PC-9 (cell line): ENCODE measurements at regions not wholly inside any gene's neighbourhood (a gene's known extent, or its start where the extent isn't known, plus 50 kb on each side); places are given as distances from the start of the nearest gene placed in this dataset.

Source experiments
- BruUV-seq: library from RNA; stranded (reverse); fragments of 400-500 nt; replicated peaks from 2 replicates; lab custom pipeline; 2021; lab: Mats Ljungman, UMichigan
- CTCF ChIA-PET: fragments of 300-600 bp; sonication (Branson Sonifier 250); formaldehyde crosslinking; loops from one replicate; lab custom pipeline; 2022; ENCODE audit warnings: antibody characterized with exemption; lab: Charles Lee
- POLR2A ChIA-PET: fragments of 300-600 bp; sonication (Branson Sonifier 250); formaldehyde crosslinking; loops from one replicate; lab custom pipeline; 2022; ENCODE audit warnings: antibody characterized with exemption; ENCODE audit not compliant: unreplicated experiment; lab: Charles Lee
- DNase-seq, 2 experiments: peaks; one replicate each; pipeline versions ENCODE4 v3.0.0 to v3.0.0-alpha.2; 2015 to 2022; ENCODE audit warnings: mixed read lengths in 1 of 2
- H2AFZ ChIP-seq: fragments of 200-600 bp; sonication (generic); 2 replicates; pipeline ENCODE4 v1.8.1; 2017; ENCODE audit warnings: antibody characterized with exemption
- H3F3A ChIP-seq: fragments of 200-600 bp; sonication (generic); 2 replicates; pipeline ENCODE4 v1.8.1; 2017; ENCODE audit warnings: antibody characterized with exemption, mild to moderate bottlenecking, low read depth; ENCODE audit not compliant: insufficient read depth
- H3K27ac ChIP-seq: fragments of 200-600 bp; sonication (generic); 2 replicates; pipeline ENCODE4 v1.6.1; 2016; ENCODE audit warnings: mixed run types
- H3K27me3 ChIP-seq: fragments of 200-600 bp; sonication (generic); 2 replicates; pipeline ENCODE4 v1.6.1; 2016; ENCODE audit warnings: low read depth, mixed run types; ENCODE audit not compliant: insufficient read depth
- H3K36me3 ChIP-seq: fragments of 200-600 bp; sonication (generic); 2 replicates; pipeline ENCODE4 v1.6.1; 2016; ENCODE audit warnings: low read depth, mixed run types
- H3K4me1 ChIP-seq: fragments of 200-600 bp; sonication (generic); replicated peaks from 2 replicates; pipeline ENCODE4 v1.6.1; 2016; ENCODE audit warnings: mixed run types; ENCODE audit not compliant: insufficient read depth
- H3K4me2 ChIP-seq: fragments of 200-600 bp; sonication (generic); 2 replicates; pipeline ENCODE4 v1.6.1; 2017; ENCODE audit warnings: mixed run types
- H3K4me3 ChIP-seq: fragments of 200-600 bp; sonication (generic); 2 replicates; pipeline ENCODE4 v1.6.1; 2016; ENCODE audit warnings: mixed run types
- H3K79me2 ChIP-seq: fragments of 200-600 bp; sonication (generic); 2 replicates; pipeline ENCODE4 v1.6.1; 2017; ENCODE audit warnings: low read depth, mixed run types
- H3K9me2 ChIP-seq: fragments of 200-600 bp; sonication (generic); 2 replicates; pipeline ENCODE4 v1.8.1; 2017; ENCODE audit warnings: mild to moderate bottlenecking; ENCODE audit not compliant: insufficient read depth
- H3K9me3 ChIP-seq: fragments of 200-600 bp; sonication (generic); 2 replicates; pipeline ENCODE4 v1.8.1; 2016; ENCODE audit warnings: low read depth; ENCODE audit not compliant: insufficient read depth
- H4K20me1 ChIP-seq: fragments of 200-600 bp; sonication (generic); 2 replicates; pipeline ENCODE4 v1.8.1; 2017; ENCODE audit not compliant: insufficient read depth
- CTCF ChIP-seq: fragments of 200-600 bp; sonication (generic); conservative IDR thresholded peaks from 2 replicates; pipeline ENCODE4 v1.6.1; 2017; ENCODE audit warnings: mixed run types, antibody characterized with exemption, mild to moderate bottlenecking, moderate library complexity
- EZH2 ChIP-seq: fragments of 200-600 bp; sonication (generic); IDR thresholded peaks from 2 replicates; pipeline ENCODE4 v1.8.0; 2017; ENCODE audit warnings: antibody characterized with exemption, low read depth
- intact Hi-C: fragments of 100-400 bp; cut with micrococcal nuclease; formaldehyde crosslinking; loops from one replicate; pipeline ENCODE4 v1.10.0; 2022; ENCODE audit not compliant: unreplicated experiment

- Histone ChIP-seq H3K4me2 (no peak overlapping the region; the same call in 1 of the 2 replicates), H3K9me3 (no peaks in the 10 kb centered on the region), H3K4me3 (no peak overlapping the region), H3K36me3 (no peaks in the 10 kb centered on the region), H3F3A (peaks cover 22% of the 10 kb centered on the region), H3K27me3 (no peaks in the 10 kb centered on the region), H3K79me2 (0 out of 2 replicates have a peak, but pooled peaks cover 9% of the 10 kb centered on the region), H3K9me2 (no peaks in the 10 kb centered on the region), H2AFZ (no peak overlapping the region), H3K4me1 (peaks cover 31% of the 10 kb centered on the region), H4K20me1 (no peaks in the 10 kb centered on the region), H3K27ac (peak overlapping the region; percentile 100)
- TF ChIP-seq CTCF (no peak), EZH2 (no peak)
- intact Hi-C loops: loop anchor here (2.0 to 5.0 kb wide), 2 partner anchors 55 to 286 kb away; no protein-coding TSS in a partner anchor
- CTCF ChIA-PET: no interaction called here
- BruUV-seq: no TSS peak
- POLR2A ChIA-PET: no interaction called here
- DNase-seq: no peak
Observed at GRCh38 chr21:31503467-31503866, 156.0 kb upstream of the SOD1 start.

- TF ChIP-seq EZH2 (no peak), CTCF (no peak)
- Histone ChIP-seq H3K4me2 (peak overlapping the region; percentile 86), H3K4me3 (peak overlapping the region; percentile 50; the same call in 1 of the 2 replicates), H3K27ac (peak overlapping the region; percentile 100), H3K4me1 (peaks cover 31% of the 10 kb centered on the region), H3K79me2 (0 out of 2 replicates have a peak, but pooled peaks cover 9% of the 10 kb centered on the region), H3K9me3 (no peaks in the 10 kb centered on the region), H3K9me2 (no peaks in the 10 kb centered on the region), H2AFZ (peak overlapping the region; percentile 76), H4K20me1 (no peaks in the 10 kb centered on the region), H3K36me3 (no peaks in the 10 kb centered on the region), H3F3A (peaks cover 22% of the 10 kb centered on the region), H3K27me3 (no peaks in the 10 kb centered on the region)
- TSS peak; percentile 30 for BruUV-seq
- ChIA-PET POLR2A (no interaction called here), CTCF (interaction anchor here (1.0 kb wide), 1 partner anchor 57 kb away, joined by 3 read pairs; no protein-coding TSS in a partner anchor)
- peak; percentile 18 to 80 for DNase-seq
- intact Hi-C loops: loop anchor here (1.0 to 5.0 kb wide), 3 partner anchors 56 to 285 kb away; no protein-coding TSS in a partner anchor
Observed at GRCh38 chr21:31502537-31503143, 156.9 kb upstream of the SOD1 start.

GRCh38 chr21:31501926-31502325 lies 157.6 kb upstream of the SOD1 start:
- intact Hi-C loops: loop anchor here (1.0 to 5.0 kb wide), 3 partner anchors 57 to 285 kb away; no protein-coding TSS in a partner anchor
- DNase-seq: peak; percentile 33 to 89

More at GRCh38 chr21:31501926-31502325, 157.6 kb upstream of the SOD1 start:
- Histone ChIP-seq H3K36me3 (no peaks in the 10 kb centered on the region), H3K9me3 (no peaks in the 10 kb centered on the region), H4K20me1 (no peaks in the 10 kb centered on the region), H3K27me3 (no peaks in the 10 kb centered on the region), H3K4me2 (peak overlapping the region; percentile 86), H3K4me3 (peak overlapping the region; percentile 50; the same call in 1 of the 2 replicates), H2AFZ (peak overlapping the region; percentile 76), H3K27ac (peak overlapping the region; percentile 100), H3K79me2 (0 out of 2 replicates have a peak, but pooled peaks cover 9% of the 10 kb centered on the region), H3F3A (peaks cover 22% of the 10 kb centered on the region), H3K9me2 (no peaks in the 10 kb centered on the region), H3K4me1 (peaks cover 31% of the 10 kb centered on the region)
- TF ChIP-seq EZH2 (no peak), CTCF (no peak)
- no TSS peak for BruUV-seq
- CTCF ChIA-PET: interaction anchor here (1.0 kb wide), 1 partner anchor 57 kb away, joined by 3 read pairs; no protein-coding TSS in a partner anchor
- POLR2A ChIA-PET: interaction anchor here (0.7 kb wide), 1 partner anchor 84 kb away, joined by 3 read pairs; no protein-coding TSS in a partner anchor
